GM12874 (cell line): ENCODE measurements at regions not wholly inside any gene's neighbourhood (a gene's known extent, or its start where the extent isn't known, plus 50 kb on each side); places are given as distances from the start of the nearest gene placed in this dataset.

Source experiments
- TF ChIP-seq, protein P1 (sequence below): IDR thresholded peaks from 2 replicates; pipeline ENCODE4 v1.5.1; 2011; ENCODE audit warnings: low read depth, mild to moderate bottlenecking, control low read depth, low read length, moderate library complexity; ENCODE audit not compliant: insufficient read depth

DNA sequence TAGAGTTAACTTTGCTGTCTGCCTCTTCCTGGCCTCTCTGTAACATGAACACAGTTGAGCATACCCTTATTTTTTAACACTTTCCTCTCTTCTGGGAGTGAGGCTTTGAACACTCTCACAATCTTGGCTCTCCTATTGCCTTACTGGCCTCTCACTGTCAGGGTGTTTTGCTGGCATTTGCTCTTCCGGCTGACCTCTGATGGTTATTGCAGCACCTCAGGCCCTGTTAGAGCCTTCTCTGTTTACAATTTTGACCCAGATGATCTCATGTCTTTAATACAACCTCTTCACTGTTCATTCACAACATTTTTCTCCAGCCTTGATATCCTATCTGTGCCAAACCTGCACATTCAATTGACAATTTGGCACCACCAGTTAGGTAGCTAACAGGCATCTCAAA, 357.8 kb upstream of the USP15 start:
- TF ChIP-seq, protein P1, sequence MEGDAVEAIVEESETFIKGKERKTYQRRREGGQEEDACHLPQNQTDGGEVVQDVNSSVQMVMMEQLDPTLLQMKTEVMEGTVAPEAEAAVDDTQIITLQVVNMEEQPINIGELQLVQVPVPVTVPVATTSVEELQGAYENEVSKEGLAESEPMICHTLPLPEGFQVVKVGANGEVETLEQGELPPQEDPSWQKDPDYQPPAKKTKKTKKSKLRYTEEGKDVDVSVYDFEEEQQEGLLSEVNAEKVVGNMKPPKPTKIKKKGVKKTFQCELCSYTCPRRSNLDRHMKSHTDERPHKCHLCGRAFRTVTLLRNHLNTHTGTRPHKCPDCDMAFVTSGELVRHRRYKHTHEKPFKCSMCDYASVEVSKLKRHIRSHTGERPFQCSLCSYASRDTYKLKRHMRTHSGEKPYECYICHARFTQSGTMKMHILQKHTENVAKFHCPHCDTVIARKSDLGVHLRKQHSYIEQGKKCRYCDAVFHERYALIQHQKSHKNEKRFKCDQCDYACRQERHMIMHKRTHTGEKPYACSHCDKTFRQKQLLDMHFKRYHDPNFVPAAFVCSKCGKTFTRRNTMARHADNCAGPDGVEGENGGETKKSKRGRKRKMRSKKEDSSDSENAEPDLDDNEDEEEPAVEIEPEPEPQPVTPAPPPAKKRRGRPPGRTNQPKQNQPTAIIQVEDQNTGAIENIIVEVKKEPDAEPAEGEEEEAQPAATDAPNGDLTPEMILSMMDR, result no peak

DNA sequence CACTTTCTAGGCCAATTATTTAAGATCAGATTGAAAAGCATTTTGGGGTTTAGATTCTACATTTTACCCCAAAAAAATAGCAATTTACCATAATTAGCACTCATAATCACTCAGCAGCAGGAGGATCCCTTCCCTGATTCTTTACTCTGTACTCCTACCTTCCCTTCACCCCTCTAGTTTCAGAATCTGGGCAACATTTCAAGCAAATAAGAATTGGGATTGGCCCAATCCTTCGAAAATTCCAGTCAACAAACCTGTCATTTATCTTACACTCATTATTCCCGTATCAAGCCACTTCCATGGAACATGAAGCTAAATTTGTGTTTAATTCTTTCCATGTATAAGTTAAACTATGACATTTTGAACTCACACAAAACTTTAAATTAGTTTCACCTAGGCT, 349.1 kb upstream of the USP15 start:
- TF ChIP-seq, protein P1, result no peak

DNA sequence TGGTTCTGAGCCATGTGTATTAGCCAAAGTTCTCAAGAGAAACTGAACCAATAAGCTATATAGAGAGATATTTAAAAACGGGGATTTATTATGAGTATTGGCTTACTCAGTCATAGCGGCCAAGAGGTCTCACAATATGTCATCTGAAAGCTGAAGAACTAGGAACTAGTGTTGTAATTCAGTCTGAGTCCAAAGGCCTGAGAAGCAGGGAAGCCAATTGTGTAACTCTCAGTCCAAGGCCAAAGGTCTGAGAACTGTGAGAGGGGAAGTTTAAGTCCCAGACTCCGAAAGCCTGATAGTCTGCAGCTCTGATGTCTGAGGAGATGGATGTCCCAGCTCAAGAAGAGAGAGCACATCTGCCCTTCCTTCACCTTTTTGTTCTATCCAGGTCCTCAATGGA, 344.8 kb upstream of the USP15 start:
- TF ChIP-seq, protein P1, result no peak

DNA sequence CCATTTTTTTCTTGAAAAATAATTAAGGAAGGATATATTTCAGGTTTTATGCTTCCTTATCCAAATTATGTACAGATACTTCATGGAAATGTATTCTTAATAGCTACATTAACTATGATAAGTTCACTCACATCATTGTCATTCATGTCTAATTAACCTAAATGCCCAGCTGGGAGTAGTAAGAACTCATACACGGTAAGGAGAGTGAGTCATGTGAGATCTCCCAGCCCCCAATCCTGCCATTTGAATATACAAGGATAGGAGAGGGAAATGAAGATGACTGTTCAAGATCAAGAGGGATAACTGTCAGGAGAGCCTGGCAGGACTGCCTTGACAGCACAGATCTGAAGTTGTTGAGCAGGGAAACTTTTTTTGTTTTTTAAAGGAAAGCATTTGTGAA, 343.4 kb upstream of the USP15 start:
- TF ChIP-seq, protein P1, result no peak

DNA sequence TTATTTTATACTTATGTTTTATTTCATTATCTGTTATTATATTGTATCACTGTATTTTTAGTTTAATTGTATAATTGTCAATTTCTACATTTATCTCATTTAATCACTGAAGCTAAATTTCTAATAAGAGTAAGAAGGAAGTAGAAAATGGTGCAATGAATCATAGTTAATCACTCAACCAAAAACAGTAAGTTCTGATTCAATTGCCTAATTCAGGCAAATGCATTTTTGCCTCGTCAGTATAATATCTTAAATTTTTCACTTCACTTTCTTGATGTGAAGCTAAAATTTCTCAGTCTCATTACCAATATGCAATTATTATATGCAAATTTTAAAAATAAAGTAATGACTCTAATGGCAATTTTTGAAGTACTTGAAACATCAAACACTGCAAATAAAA, 340.5 kb upstream of the USP15 start:
- TF ChIP-seq, protein P1, result no peak

DNA sequence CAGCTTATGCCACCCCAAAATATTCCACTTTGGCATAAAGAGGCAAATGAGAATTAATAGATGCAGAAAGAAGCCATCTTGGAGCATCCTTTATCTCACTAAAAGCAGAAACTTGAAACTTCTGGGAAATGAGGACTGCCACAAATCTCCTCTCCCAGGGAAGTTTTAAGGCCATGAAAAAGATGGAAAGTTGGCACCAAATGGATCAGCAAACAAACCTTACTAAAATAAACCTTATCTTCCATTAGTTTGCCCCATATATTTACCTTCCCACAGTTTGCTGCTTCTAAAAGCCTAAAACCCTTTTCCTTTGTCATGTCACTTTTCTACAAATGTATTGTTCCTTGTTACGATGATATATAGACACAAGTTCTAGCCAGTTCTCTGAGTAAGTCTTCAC, 340.0 kb upstream of the USP15 start:
- TF ChIP-seq, protein P1, result no peak

DNA sequence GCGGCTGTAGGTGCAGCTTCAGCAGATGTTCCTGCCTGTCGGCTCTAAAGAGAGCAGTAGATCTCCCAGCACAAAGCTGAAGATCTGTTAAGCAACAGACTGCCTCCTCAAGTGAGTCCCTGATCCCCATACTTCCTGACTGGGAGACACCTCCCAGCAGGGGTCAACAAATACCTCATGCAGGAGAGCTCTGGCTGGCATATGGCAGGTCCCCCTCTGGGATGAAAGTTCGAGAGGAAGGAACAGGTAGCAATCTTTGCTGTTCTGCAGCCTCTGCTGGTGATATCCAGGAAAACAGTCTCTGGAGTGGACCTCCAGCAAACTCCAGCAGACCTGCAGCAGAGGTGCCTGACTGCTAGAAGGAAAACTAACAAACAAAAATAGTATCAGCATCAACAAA, 337.1 kb upstream of the USP15 start:
- TF ChIP-seq, protein P1, result no peak

DNA sequence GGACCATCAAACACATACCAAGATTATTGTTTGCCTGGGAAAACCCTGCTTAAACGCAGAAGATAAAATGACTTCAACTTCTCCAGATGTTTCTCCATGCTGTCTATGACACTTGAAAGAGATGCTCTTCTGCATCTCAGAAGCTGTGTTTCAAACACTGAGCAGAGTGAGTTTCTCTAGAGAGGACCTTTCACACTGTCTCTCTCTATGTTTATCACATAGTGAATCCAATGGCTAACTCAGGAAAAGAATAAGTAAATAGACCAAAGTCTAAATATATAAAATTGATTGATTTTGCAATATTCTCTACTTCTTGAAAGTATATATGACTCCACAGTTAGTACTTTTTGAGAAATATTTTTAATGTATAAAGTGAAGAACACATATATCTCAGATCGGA, 325.6 kb upstream of the USP15 start:
- TF ChIP-seq, protein P1, result no peak
